Body of pancreas (tissue), 4 donors: ENCODE measurements at regions not wholly inside any gene's neighbourhood (a gene's known extent, or its start where the extent isn't known, plus 50 kb on each side); places are given as distances from the start of the nearest gene placed in this dataset.

Experiments
- ATAC-seq: fragments of 150-250 bp; one replicate; pipeline ENCODE4 v1.9.1; 2016
- DNase-seq, 4 donors: peaks; one replicate each; pipeline ENCODE4 v3.0.0-alpha.2; 2019
- H3K27ac ChIP-seq, 4 donors: fragments of 200-600 bp; sonication (generic); 1 replicate in 3 of 4; 2 replicates in 1 of 4; pipeline versions ENCODE4 v1.5.1 to v1.6.1; 2016 to 2019; ENCODE audit warnings: mild to moderate bottlenecking in 1 of 4, mixed read lengths in 1 of 4, moderate library complexity in 1 of 4
- H3K27me3 ChIP-seq, 2 donors: fragments of 200-600 bp; sonication (generic); one replicate each; pipeline ENCODE4 v1.6.0; 2016; ENCODE audit warnings: mild to moderate bottlenecking in 1 of 2
- H3K36me3 ChIP-seq, 2 donors: fragments of 200-600 bp; sonication (generic); replicated peaks in 1 of 2; 2 replicates each; pipeline ENCODE4 v1.5.1; 2016; ENCODE audit warnings: low read depth in 2 of 2; ENCODE audit not compliant: insufficient read depth in 1 of 2
- H3K4me1 ChIP-seq: fragments of 200-600 bp; sonication (generic); one replicate; pipeline ENCODE4 v1.6.0; 2016
- H3K4me3 ChIP-seq, 2 donors: fragments of 200-600 bp; sonication (generic); 1 replicate in 1 of 2; 2 replicates in 1 of 2; pipeline ENCODE4 v1.5.1; 2016 to 2019
- H3K9me3 ChIP-seq, 3 donors: fragments of 200-600 bp; sonication (generic); 1 replicate in 2 of 3; 2 replicates in 1 of 3; pipeline ENCODE4 v1.5.1; 2016
- POLR2A ChIP-seq, 3 donors: fragments of 450-650 bp; IDR thresholded peaks; one replicate each; pipeline ENCODE4 v1.6.1; 2016; ENCODE audit warnings: antibody characterized with exemption in 3 of 3, mild to moderate bottlenecking in 2 of 3
- WGBS, 2 donors: methylation state at CpG; one replicate each; pipeline ENCODE4 v1.1.5; 2017; 5-methylcytosine and 5-hydroxymethylcytosine counted together
- intact Hi-C: fragments of 100-400 bp; cut with DNase I; formaldehyde crosslinking; loops from one replicate; pipeline ENCODE4 v1.15.1; 2023
- TF ChIP-seq, protein P1 (sequence below), 7 experiments: fragments of 450-650 bp in 4 of 7; fragments of 200-600 bp in 3 of 7; sonication (generic) in 3 of 7; IDR thresholded peaks; one replicate each; pipeline ENCODE4 v1.5.1; 2016 to 2019; ENCODE audit warnings: antibody characterized with exemption in 7 of 7

DNA sequence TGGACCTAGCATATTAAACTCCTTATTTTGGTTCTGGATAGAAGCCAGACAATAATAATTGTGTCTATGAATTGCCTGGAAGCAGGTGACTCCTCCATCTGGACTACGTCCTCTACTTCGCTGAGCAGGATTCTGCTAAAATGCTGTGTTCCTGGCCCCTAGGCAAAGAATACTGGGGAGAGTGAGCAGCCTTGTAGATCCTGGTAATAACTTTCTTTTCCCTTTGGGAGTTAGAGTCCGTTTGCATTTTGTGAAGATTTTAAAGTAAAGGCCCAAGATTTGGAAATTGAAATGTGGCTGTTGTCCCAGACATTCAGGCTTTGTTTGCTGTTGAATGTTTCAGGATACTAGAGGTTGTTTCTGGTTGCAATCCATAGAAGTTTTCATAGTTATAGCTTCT, 511.9 kb upstream of the KLF12 start:
- 70 to 71% methylated on average over 3 of the region's 3 CpGs for WGBS, 2 donors
- H3K4me3 ChIP-seq, result no peak overlapping the region
- H3K27ac ChIP-seq, result no peak overlapping the region
- DNase-seq (no peak), ATAC-seq (no peak)
- intact Hi-C loops, result no loop called here
- no peak for TF ChIP-seq POLR2A (IDR thresholded peaks at IDR 0.05)
- TF ChIP-seq, protein P1, sequence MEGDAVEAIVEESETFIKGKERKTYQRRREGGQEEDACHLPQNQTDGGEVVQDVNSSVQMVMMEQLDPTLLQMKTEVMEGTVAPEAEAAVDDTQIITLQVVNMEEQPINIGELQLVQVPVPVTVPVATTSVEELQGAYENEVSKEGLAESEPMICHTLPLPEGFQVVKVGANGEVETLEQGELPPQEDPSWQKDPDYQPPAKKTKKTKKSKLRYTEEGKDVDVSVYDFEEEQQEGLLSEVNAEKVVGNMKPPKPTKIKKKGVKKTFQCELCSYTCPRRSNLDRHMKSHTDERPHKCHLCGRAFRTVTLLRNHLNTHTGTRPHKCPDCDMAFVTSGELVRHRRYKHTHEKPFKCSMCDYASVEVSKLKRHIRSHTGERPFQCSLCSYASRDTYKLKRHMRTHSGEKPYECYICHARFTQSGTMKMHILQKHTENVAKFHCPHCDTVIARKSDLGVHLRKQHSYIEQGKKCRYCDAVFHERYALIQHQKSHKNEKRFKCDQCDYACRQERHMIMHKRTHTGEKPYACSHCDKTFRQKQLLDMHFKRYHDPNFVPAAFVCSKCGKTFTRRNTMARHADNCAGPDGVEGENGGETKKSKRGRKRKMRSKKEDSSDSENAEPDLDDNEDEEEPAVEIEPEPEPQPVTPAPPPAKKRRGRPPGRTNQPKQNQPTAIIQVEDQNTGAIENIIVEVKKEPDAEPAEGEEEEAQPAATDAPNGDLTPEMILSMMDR (IDR thresholded peaks at IDR 0.05), result no peak
- H3K27me3 ChIP-seq, result no peaks in the 10 kb centered on the region
- H3K9me3 ChIP-seq, result no peaks in the 10 kb centered on the region
- H3K36me3 ChIP-seq, result no peaks in the 10 kb centered on the region
- no peaks in the 10 kb centered on the region for H3K4me1 ChIP-seq

DNA sequence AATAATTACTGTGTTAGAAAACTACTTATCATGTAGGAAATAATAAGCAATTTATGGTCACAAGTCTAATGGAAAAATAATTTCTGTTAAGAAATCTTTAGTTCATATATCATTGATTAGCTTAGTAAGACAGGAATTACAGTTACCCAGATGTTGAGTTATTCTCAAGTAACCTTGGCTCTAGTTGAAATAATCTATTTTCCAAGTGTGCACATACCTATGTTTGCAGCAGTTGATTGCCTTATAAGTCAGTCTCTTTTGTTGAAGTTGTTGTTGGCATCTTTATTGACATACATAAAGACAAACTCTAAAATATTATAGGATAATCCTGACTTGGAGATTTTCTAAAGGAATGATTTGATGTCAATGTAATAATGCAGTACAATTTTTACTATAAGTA, 511.4 kb upstream of the KLF12 start:
- TF ChIP-seq POLR2A (IDR thresholded peaks at IDR 0.05), result no peak
- TF ChIP-seq, protein P1 (IDR thresholded peaks at IDR 0.05), result no peak
- no peaks in the 10 kb centered on the region for H3K9me3 ChIP-seq
- ATAC-seq (no peak), DNase-seq (no peak)
- H3K27me3 ChIP-seq, result no peaks in the 10 kb centered on the region
- H3K4me3 ChIP-seq, result no peak overlapping the region
- H3K27ac ChIP-seq, result no peak overlapping the region
- intact Hi-C loops, result no loop called here
- H3K4me1 ChIP-seq, result no peaks in the 10 kb centered on the region
- H3K36me3 ChIP-seq, result no peaks in the 10 kb centered on the region

DNA sequence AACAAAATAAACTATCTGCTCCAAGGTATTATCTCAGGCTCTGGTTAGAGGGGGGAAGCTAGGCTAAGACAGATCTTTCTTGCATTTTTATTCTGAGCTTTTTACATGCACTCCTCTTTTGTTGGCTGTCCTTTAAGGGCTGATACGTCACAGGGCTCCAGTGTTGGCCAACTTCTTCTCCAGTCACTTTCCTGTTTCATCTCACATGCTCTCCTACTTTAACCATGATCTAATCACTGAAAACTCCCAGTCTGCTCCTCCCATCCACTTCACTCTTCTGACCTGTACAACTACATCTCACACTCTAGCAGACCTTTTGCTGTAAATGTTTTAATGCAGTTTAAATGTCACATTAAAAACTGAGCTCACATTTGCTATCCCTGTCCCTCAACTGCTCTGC, 510.0 kb upstream of the KLF12 start:
- ATAC-seq (no peak), DNase-seq (no peak)
- Histone ChIP-seq H3K27me3 (no peaks in the 10 kb centered on the region), H3K36me3 (no peaks in the 10 kb centered on the region), H3K4me1 (no peaks in the 10 kb centered on the region), H3K4me3 (no peak overlapping the region), H3K27ac (no peak overlapping the region), H3K9me3 (no peaks in the 10 kb centered on the region)
- TF ChIP-seq POLR2A (IDR thresholded peaks at IDR 0.05), result no peak
- TF ChIP-seq, protein P1 (IDR thresholded peaks at IDR 0.05), result no peak
- WGBS, 2 donors, result 54 to 57% methylated on average over 1 of the region's 1 CpG
- intact Hi-C loops, result no loop called here

DNA sequence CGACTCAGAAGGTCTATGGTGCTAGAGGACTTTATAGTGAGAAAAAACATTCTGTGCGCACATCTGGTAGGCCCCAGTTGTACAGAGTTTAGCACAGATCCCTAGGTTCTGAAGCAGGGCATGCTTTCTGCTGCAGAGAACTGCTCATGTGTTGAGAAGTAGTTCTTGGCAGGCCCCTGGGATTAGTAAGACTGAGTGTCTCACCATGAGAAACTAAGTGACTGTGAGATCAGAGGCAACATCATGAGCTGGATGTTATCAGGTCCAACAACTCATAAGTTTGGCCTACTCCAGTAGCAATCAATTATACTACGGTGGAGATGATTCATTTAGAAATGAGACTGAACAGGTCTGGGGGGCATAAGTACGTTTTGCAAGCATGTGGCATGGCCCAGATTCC, 507.4 kb upstream of the KLF12 start:
- Histone ChIP-seq H3K36me3 (no peaks in the 10 kb centered on the region), H3K9me3 (no peaks in the 10 kb centered on the region), H3K27ac (no peak overlapping the region), H3K4me1 (no peaks in the 10 kb centered on the region), H3K27me3 (no peaks in the 10 kb centered on the region), H3K4me3 (no peak overlapping the region)
- TF ChIP-seq, protein P1 (IDR thresholded peaks at IDR 0.05), result no peak
- TF ChIP-seq POLR2A (IDR thresholded peaks at IDR 0.05), result no peak
- no peak for DNase-seq
- WGBS, 2 donors, result 59% methylated on average over 4 of the region's 4 CpGs
- ATAC-seq, result no peak
- intact Hi-C loops, result no loop called here

DNA sequence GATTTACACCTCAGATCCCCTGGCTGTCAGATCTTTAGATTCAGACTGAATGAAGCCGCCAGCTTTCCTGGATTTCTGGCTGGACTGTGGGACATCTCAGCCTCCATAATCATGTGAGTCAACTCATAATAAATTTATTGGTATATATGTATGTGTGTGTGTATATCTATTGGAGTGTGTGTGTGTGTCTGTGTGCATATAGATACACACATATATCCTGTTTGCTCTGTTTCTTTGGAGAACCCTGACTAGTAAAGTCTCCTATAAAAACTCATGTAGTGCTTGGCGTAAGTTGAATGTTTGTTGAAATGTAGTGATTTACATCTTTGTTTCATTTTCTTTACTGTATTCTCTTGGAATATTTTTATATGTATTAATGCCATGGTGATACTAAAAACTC, 499.5 kb upstream of the KLF12 start:
- no peak for DNase-seq
- WGBS, 2 donors, result 71 to 86% methylated on average over 2 of the region's 2 CpGs
- no peak overlapping the region for H3K4me3 ChIP-seq
- no peak for ATAC-seq
- no peaks in the 10 kb centered on the region for H3K4me1 ChIP-seq
- H3K27me3 ChIP-seq, result no peaks in the 10 kb centered on the region
- TF ChIP-seq POLR2A (IDR thresholded peaks at IDR 0.05), result no peak
- TF ChIP-seq, protein P1 (IDR thresholded peaks at IDR 0.05), result no peak
- no peaks in the 10 kb centered on the region for H3K36me3 ChIP-seq
- H3K27ac ChIP-seq, result no peak overlapping the region
- intact Hi-C loops, result no loop called here
- H3K9me3 ChIP-seq, result no peaks in the 10 kb centered on the region
